GM19239 (cell line): ENCODE measurements at regions not wholly inside any gene's neighbourhood (a gene's known extent, or its start where the extent isn't known, plus 50 kb on each side); places are given as distances from the start of the nearest gene placed in this dataset.
"Not testable (repeated sequence)": the region's sequence is repeated elsewhere in the genome, so short reads cannot be mapped to it uniquely, and the experiment has no call there.

ENCODE experiments used
- DNase-seq: peaks from one replicate; pipeline ENCODE4 v3.0.0; 2011; ENCODE audit warnings: low spot score; ENCODE audit not compliant: insufficient read length
- FAIRE-seq: peaks from 2 replicates; lab custom pipeline; 2011; peaks lifted over from hg19 to GRCh38; lab: Jason Lieb, UNC

- DNase-seq (no peak), FAIRE-seq (no peak)
Observed at GRCh38 chr4:3945511-3946290, 179.5 kb downstream of the ADRA2C start.

GRCh38 chr4:3946553-3946952, 180.4 kb downstream of the ADRA2C start:
- not testable (repeated sequence) for FAIRE-seq

DNA sequence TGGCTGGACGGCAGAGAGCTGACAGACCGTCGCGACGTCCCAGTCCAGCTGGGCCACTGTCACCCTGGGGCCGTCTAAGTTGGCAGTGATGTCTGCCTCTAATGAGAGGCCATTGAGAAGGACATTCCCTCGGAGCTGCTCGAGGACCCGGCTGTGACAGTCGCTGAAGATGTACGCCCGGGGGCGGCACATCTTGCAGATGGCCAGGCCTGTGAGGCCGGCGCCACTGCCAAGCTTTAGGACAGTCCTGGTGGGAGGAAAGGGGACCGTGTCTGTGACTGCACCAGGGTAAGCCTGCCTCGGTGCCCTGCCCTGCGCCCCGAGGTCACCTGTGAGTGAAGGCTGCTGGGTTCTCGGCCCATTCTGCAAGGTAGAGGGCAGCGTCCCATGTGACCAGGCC, 181.6 kb downstream of the ADRA2C start:
- not testable (repeated sequence) for DNase-seq, FAIRE-seq

More at GRCh38 chr4:3946553-3946952, 180.4 kb downstream of the ADRA2C start:
- not testable (repeated sequence) for DNase-seq

DNA sequence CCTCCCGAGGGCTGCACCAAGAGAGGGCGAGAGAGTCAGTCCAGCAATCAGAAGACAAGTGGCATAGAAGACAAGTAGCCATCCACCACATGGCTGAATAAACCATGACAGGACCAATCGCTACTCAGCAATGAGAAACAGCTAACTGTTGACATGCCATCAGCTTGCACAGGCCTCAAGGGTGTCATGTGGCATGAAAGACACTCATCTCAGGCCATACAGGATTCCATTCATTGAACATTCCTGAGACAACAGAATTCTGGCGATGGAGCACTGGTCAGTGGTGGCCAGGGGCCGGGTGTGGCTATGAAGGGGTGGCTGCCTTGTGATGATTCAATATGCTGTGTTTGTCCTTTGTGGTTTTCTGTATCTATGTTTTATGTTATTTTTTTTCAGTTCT, 182.0 kb downstream of the ADRA2C start:
- not testable (repeated sequence) for DNase-seq, FAIRE-seq

- not testable (repeated sequence) for DNase-seq, FAIRE-seq
Observed at GRCh38 chr4:3949916-3950315, 183.7 kb downstream of the ADRA2C start.

- FAIRE-seq, DNase-seq: not testable (repeated sequence)
Observed at GRCh38 chr4:3952443-3953139, 186.4 kb downstream of the ADRA2C start.

GRCh38 chr4:3953140-3953489, 186.9 kb downstream of the ADRA2C start:
- FAIRE-seq, DNase-seq: not testable (repeated sequence)

GRCh38 chr4:3954540-3955320, 188.5 kb downstream of the ADRA2C start:
- peak; percentile 50 for DNase-seq
- not testable (repeated sequence) for FAIRE-seq

DNA sequence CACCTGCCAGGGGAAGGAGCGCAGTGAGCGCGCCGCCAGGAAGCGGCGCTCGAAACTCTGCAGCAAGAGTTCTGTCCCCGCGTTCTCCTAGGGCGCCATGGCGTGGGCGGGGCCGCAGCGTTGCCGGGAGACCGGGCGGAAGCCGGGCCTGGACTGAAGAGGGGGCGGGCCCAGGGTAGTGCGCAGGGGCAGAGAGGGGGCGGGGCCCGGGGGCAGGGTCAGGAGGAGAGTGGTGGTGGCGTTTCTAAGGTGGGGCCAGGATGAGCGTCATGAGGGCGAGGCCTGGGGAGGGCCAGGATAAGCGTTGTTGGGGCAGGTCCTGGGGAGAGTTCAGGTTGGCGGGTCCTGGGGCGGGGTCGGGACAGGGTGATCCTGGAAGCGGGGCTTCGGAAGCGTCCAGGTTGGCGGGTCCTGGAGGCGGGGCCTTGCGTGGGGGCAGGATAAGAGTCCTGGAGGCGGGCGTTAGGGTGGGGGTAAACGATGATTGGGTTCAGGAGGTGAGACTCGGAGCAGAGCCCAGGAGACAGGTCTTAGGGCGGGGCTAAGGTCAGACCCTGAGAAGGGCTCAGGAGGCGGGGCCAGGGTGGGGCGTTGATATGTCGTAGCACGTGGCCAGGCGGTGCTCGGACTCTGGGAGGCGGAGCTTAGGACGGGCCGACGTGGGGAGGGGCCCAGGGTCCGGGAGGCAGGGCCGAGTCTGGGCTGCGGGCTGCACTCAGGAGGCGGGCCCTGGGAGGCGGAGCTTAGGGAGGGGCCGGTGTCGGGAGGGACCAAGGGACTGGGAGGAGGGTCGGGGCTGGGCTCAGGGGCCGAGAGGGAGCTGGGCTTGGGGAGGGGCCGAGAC, 189.4 kb downstream of the ADRA2C start:
- peak; percentile 75 for FAIRE-seq

GRCh38 chr4:3956165-3956867, 190.1 kb downstream of the ADRA2C start:
- not testable (repeated sequence) for DNase-seq, FAIRE-seq

More for the DNA sequence above, 189.4 kb downstream of the ADRA2C start:
- DNase-seq: peak; percentile 57

DNA sequence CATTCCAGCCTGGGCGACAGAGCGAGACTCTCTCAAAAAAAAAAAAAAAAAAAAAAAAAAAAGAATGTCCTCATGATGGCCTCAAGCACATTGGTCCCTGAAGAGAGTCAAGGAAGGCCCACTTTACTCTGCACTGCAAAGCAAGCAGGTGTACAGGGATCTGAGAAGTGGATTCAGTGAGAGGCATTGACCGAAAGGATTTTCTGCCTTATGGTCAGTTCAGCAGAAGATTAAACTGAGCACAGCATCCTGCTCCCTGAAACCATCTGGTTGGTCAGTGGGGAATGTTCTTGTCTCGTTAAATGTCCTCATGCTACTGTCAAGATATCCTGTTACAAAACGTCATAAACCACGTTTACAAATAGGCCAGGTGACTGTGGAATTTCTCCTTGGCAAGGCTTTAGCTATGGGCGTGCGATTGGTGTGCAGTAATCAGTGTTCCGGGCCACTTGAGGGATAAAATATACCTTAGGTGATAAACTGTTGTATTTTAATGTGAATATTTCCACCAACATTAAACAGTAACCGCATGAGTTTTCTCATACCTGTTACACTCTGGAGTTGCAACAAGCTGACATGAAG, 195.0 kb downstream of the ADRA2C start:
- not testable (repeated sequence) for DNase-seq, FAIRE-seq

- not testable (repeated sequence) for DNase-seq, FAIRE-seq
Observed at GRCh38 chr4:3964572-3965278, 198.5 kb downstream of the ADRA2C start.

DNA sequence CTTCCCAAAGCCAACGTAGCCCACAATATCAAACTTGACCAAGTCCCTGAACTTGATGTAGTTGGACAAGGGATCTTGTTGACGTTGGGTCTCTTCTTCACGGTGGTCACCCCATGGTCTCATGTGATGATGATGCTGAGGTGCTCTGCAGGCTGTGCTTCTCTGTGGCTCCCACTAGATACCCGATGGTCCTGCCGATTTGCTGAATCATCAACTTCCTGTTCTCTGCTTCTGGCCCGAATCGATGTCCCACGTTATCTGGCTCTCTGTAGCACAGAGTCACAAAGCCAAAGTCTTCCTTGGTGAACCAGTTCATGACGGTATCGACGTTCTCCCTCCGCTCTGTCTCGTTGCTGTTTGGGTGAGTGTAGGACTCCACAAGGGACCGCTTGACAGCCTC, 201.0 kb downstream of the ADRA2C start:
- not testable (repeated sequence) for FAIRE-seq

GRCh38 chr4:3972626-3973025, 206.4 kb downstream of the ADRA2C start:
- FAIRE-seq, DNase-seq: not testable (repeated sequence)

More for the DNA sequence above, 201.0 kb downstream of the ADRA2C start:
- DNase-seq: not testable (repeated sequence)

DNA sequence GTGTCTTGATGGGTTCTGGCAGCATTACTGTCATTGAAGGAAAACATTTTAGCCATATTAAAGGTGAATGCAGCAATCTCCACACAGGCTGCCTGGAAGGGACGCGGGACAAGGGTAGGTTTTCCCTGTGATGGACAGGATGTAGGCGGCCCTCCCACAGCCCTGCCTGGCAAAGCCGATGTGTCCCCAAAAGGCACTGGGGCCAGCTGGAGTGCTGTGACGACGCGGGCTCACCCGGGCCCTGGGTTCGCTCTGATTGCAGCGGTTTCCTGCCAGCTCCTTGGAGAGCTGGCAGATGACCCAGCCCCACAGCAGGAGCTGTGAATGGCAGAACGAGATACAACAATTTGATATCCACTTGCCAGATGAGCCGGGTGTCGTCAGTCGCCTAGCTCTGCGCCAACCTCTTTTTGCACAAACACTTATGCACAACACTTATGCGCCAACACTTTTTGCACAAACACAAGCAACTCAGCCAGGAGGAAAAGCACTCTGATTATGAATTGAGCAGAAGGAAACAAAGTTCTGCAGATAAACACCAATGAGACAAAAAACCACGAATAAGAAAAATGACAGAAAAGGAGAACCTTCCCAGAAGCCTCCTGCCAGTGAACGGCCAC, 207.5 kb downstream of the ADRA2C start:
- FAIRE-seq, DNase-seq: not testable (repeated sequence)

DNA sequence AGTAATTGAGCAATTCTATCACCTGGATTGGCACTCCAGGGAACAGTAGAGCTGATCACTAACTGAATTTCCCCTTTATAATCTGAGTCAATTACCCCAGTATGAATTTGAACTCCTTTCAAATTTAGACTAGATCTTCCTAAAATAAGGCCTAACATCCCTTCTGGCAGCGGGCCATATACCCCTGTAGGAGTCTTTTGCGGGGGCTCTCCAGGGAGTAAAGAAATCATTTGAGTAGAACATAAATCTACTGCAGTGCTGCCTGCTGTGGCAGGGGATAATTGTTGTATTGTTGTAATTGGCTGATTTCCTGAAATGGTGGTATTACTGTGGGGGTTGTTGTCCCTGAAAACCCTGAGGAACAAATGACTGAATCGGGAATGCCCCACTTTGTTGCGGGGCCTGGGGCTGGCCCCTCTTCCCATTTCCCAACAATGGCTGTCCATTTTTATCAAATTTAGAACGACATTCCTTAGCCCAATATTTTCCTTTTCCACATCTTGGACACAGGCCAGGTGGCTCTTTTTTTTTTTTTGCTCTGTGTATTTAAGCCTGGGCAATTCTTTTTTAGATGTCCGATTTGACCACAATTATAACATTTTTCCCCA, 217.4 kb downstream of the ADRA2C start:
- not testable (repeated sequence) for FAIRE-seq

DNA sequence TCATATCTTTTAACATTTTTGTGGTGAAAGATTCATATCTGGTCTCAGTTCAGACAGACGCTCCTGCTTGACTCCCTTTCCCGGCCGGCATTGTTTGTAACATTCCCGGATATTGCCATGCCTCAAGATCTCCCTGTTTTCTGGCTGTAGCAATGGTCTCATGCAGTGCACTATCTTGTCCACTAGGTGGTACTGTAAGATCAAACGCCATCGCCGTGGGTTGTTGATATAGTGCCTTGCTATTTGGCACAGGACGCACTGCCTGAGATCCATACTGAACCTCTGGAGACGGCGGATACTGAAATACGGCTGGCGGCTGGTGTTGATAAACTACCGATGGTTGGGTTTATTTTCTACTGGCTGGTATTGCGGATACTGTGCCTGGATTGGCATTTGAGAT, 218.6 kb downstream of the ADRA2C start:
- DNase-seq, FAIRE-seq: not testable (repeated sequence)

More for the DNA sequence above, 217.4 kb downstream of the ADRA2C start:
- DNase-seq: not testable (repeated sequence)
